OCI-LY7 (cell line): ENCODE measurements at regions not wholly inside any gene's neighbourhood (a gene's known extent, or its start where the extent isn't known, plus 50 kb on each side); places are given as distances from the start of the nearest gene placed in this dataset.

ENCODE experiments used
- EZH2phosphoT487 ChIP-seq: fragments of 200-600 bp; sonication (generic); IDR thresholded peaks from 2 replicates; pipeline ENCODE4 v1.6.1; 2018; ENCODE audit warnings: low read depth, borderline replicate concordance, mild to moderate bottlenecking, mixed run types, antibody characterized with exemption, low read length, moderate library complexity, mixed read lengths
- TF ChIP-seq, protein P1 (sequence below): fragments of 200-600 bp; sonication (generic); conservative IDR thresholded peaks from 2 replicates; pipeline ENCODE4 v1.5.1; 2014; ENCODE audit warnings: mild to moderate bottlenecking, antibody characterized with exemption, low read length, moderate library complexity, mixed read lengths

DNA sequence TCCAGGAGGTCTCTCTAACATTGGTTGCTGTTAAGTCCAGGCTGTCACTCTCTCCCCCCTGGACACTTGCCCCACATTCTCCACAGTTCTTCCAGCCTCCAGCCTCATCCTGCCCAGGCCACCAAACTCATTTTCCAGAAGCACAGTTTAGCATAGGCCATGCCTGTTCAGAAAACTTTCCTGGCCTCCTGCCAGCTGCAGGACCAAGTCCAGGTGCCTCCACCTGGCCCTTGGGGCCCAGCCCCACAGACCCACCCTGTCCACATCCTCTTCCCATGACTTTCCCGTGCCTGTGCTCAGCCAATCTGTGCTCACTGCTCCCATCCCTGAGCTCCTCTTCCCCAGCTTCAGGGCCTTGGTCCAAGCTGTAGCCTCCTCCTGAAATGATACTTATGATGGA, 905.0 kb downstream of the UQCRFS1 start:
- no peak for TF ChIP-seq EZH2phosphoT487
- TF ChIP-seq, protein P1, sequence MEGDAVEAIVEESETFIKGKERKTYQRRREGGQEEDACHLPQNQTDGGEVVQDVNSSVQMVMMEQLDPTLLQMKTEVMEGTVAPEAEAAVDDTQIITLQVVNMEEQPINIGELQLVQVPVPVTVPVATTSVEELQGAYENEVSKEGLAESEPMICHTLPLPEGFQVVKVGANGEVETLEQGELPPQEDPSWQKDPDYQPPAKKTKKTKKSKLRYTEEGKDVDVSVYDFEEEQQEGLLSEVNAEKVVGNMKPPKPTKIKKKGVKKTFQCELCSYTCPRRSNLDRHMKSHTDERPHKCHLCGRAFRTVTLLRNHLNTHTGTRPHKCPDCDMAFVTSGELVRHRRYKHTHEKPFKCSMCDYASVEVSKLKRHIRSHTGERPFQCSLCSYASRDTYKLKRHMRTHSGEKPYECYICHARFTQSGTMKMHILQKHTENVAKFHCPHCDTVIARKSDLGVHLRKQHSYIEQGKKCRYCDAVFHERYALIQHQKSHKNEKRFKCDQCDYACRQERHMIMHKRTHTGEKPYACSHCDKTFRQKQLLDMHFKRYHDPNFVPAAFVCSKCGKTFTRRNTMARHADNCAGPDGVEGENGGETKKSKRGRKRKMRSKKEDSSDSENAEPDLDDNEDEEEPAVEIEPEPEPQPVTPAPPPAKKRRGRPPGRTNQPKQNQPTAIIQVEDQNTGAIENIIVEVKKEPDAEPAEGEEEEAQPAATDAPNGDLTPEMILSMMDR, result no peak
